ENCODE measurements at regions not wholly inside any gene's neighbourhood (a gene's known extent, or its start where the extent isn't known, plus 50 kb on each side); places are given as distances from the start of the nearest gene placed in this dataset.
"Not testable (repeated sequence)": the region's sequence is repeated elsewhere in the genome, so short reads cannot be mapped to it uniquely, and the experiment has no call there.

DNA sequence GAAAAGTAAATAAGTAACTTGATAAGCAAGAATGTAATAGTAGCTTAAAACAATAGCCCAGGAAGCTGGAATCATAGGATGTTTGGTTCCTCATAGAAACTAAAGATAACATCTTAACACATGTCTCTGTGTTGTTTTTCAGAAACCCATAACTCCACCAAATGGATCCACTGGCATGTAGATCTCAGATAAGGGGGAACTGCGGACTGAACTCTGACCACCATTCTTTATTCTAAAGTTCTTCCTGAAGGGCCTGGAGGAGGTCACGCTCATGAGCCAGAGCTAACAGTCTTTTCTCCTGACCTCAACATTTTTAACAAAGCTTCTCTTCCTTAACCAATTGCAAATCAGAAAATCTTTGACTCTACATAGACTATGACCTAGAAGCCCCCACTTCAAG lies 101.9 kb downstream of the SOX14 start:
- no peak for DNase-seq
- Histone ChIP-seq H3K4me3 (ENCODE audit: low read depth, low read length) (no peak overlapping the region), H3K27ac (no peak overlapping the region), H3K36me3 (replicated peaks) (no peaks in the 10 kb centered on the region), H3K27me3 (replicated peaks) (no peaks in the 10 kb centered on the region)
- in situ Hi-C loops (cut with HindIII; ENCODE audit: low pct_ligation_motif_present, low sequenced_read_pairs) = no loop called here
- TF ChIP-seq, protein P1, sequence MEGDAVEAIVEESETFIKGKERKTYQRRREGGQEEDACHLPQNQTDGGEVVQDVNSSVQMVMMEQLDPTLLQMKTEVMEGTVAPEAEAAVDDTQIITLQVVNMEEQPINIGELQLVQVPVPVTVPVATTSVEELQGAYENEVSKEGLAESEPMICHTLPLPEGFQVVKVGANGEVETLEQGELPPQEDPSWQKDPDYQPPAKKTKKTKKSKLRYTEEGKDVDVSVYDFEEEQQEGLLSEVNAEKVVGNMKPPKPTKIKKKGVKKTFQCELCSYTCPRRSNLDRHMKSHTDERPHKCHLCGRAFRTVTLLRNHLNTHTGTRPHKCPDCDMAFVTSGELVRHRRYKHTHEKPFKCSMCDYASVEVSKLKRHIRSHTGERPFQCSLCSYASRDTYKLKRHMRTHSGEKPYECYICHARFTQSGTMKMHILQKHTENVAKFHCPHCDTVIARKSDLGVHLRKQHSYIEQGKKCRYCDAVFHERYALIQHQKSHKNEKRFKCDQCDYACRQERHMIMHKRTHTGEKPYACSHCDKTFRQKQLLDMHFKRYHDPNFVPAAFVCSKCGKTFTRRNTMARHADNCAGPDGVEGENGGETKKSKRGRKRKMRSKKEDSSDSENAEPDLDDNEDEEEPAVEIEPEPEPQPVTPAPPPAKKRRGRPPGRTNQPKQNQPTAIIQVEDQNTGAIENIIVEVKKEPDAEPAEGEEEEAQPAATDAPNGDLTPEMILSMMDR (IDR thresholded peaks at IDR 0.05; ENCODE audit: low read depth, low read length, missing control alignments) = no peak

DNA sequence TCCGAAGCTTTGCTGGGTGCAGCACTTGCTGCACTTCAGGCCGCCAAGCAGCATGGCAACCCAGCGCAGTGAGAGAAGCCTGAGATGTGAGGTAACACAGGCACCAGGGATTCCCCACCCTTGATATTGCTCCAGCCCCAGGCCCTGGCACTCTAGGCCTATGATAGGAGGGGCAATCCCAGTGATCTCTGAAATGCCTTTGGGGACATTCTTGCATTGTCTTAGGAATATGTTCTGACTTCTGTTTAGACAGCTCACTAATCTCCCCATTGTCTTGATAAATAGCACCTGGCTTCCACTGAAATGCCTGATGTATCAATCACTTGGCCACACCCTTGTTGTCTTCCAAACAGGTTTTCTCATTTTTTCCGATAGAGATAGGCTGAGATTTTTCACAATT lies 102.8 kb downstream of the SOX14 start:
- no peaks in the 10 kb centered on the region for H3K36me3 ChIP-seq (replicated peaks)
- H3K27me3 ChIP-seq (replicated peaks) = no peaks in the 10 kb centered on the region
- no peak for DNase-seq
- in situ Hi-C loops (cut with HindIII; ENCODE audit: low pct_ligation_motif_present, low sequenced_read_pairs) = no loop called here
- TF ChIP-seq, protein P1 (IDR thresholded peaks at IDR 0.05; ENCODE audit: low read depth, low read length, missing control alignments) = no peak
- H3K27ac ChIP-seq = no peak overlapping the region
- H3K4me3 ChIP-seq (ENCODE audit: low read depth, low read length) = no peak overlapping the region

DNA sequence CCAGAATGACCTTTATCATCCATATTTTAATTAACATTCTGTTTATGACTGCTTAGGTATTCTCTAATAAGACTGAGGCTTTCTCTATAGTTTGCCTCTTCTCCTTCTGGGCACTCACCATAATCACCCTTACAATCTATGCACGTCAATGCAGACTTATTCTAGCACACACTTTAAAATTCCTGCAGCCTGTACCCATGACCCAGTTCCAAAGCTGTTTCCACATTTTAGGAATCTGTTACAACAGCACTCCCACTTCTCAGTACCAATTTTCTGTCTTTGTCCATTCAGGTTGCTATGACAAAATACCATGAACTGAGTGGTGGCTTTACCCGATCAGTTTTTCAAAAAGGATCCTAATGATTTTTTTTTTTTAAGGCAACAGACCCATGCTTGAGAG lies 103.5 kb downstream of the SOX14 start:
- H3K27me3 ChIP-seq (replicated peaks) = no peaks in the 10 kb centered on the region
- H3K27ac ChIP-seq = no peak overlapping the region
- TF ChIP-seq, protein P1 (IDR thresholded peaks at IDR 0.05; ENCODE audit: low read depth, low read length, missing control alignments) = no peak
- H3K4me3 ChIP-seq (ENCODE audit: low read depth, low read length) = no peak overlapping the region
- H3K36me3 ChIP-seq (replicated peaks) = no peaks in the 10 kb centered on the region
- no peak for DNase-seq
- in situ Hi-C loops (cut with HindIII; ENCODE audit: low pct_ligation_motif_present, low sequenced_read_pairs) = no loop called here

DNA sequence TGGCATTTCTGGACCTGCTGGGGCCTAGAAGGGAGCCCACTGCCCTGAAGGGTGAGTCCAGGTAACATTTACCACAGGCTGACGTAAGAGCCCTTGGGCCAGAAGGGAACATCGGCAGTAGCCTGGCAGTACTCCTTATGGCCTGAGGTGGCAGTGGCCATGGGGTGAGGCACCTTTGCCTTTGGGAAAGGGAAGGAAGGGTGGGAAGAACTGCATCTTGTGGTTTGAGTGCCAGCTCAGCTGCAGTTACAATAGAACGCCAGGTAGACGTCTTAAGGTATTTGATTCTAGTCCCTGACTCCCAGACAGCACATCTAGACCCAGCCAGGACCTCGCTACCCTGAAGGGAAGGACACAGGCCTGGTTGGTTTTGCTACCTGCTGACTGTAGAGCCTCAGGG lies 104.9 kb downstream of the SOX14 start:
- in situ Hi-C loops (cut with HindIII; ENCODE audit: low pct_ligation_motif_present, low sequenced_read_pairs) = no loop called here
- TF ChIP-seq, protein P1 (IDR thresholded peaks at IDR 0.05; ENCODE audit: low read depth, low read length, missing control alignments) = no peak
- H3K4me3 ChIP-seq (ENCODE audit: low read depth, low read length) = no peak overlapping the region
- no peak for DNase-seq
- H3K36me3 ChIP-seq (replicated peaks) = no peaks in the 10 kb centered on the region
- no peak overlapping the region for H3K27ac ChIP-seq
- no peaks in the 10 kb centered on the region for H3K27me3 ChIP-seq (replicated peaks)

DNA sequence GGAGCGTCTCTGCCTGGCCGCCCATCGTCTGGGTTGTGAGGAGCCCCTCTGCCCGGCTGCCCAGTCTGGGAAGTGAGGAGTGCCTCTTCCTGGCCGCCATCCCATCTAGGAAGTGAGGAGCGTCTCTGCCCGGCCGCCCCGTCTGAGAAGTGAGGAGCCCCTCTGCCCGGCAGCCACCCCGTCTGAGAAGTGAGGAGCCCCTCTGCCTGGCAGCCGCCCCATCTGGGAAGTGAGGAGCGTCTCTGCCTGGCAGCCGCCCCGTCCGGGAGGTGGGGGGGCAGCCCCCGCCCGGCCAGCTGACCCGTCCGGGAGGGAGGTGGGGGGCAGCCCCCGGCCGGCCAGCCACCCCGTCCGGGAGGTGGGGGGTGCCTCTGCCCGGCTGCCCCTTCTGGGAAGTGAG lies 108.5 kb downstream of the SOX14 start:
- H3K4me3 ChIP-seq (ENCODE audit: low read depth, low read length); H3K27me3 ChIP-seq (replicated peaks); H3K36me3 ChIP-seq (replicated peaks); in situ Hi-C loops (cut with HindIII; ENCODE audit: low pct_ligation_motif_present, low sequenced_read_pairs); DNase-seq; H3K27ac ChIP-seq: not testable (repeated sequence)

DNA sequence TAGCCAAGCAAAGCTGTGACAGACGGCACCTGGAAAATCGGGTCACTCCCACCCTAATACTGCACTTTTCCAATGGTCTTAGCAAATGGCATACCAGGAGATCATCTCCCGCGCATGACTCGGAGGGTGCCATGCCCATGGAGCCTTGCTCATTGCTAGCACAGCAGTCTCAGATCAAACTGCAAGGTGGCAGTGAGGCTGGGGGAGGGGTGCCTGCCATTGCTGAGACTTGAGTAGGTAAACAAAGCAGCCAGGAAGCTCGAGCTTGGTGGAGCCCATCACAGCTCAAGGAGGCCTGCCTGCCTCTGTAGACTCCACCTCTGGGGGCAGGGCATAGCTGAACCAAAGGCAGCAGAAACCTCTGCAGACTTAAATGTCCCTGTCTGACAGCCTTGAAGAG lies 113.1 kb upstream of the CLDN18 start:
- H3K27ac ChIP-seq; in situ Hi-C loops (cut with HindIII; ENCODE audit: low pct_ligation_motif_present, low sequenced_read_pairs); H3K36me3 ChIP-seq (replicated peaks); H3K4me3 ChIP-seq (ENCODE audit: low read depth, low read length); DNase-seq; H3K27me3 ChIP-seq (replicated peaks): not testable (repeated sequence)

DNA sequence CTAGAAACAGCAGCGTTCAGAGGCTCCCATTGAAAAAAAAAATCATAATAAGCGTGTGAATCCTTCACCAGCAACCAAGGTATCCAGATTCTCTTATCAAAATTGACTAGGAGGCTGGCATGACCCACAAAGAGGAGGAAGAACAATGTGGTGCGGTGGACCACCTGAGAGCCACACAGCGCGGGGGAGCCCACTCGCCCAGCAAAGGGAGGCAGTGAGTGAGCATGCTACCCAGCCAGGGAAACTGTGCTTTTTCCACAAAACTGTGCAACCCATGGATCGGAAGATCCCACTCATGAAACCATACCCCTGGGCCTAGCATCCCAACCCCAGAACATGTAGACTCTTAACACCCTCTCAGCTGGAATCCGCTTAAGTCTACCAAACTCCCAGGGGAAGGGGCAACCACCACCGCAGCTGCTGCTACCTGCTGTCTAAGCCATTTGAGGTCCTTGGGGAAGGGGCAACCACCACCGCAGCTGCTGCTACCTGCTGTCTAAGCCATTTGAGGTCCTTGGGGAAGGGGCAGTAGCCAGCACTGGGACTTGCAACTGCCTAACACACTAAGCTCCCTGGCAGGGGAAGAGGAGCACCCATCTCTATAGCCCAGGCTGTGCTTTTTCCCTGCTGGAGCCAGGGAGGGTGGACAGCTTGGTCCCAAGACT lies 102.8 kb upstream of the CLDN18 start:
- H3K36me3 ChIP-seq (replicated peaks) = no peaks in the 10 kb centered on the region
- TF ChIP-seq, protein P1 (IDR thresholded peaks at IDR 0.05; ENCODE audit: low read depth, low read length, missing control alignments) = no peak
- H3K27me3 ChIP-seq (replicated peaks) = no peaks in the 10 kb centered on the region
- in situ Hi-C loops (cut with HindIII; ENCODE audit: low pct_ligation_motif_present, low sequenced_read_pairs) = no loop called here
- H3K27ac ChIP-seq = no peak overlapping the region
- DNase-seq = no peak
- H3K4me3 ChIP-seq (ENCODE audit: low read depth, low read length) = no peak overlapping the region

Data from brain microvascular endothelial cell (primary cell).